ENCODE measurements at regions not wholly inside any gene's neighbourhood (a gene's known extent, or its start where the extent isn't known, plus 50 kb on each side); places are given as distances from the start of the nearest gene placed in this dataset.
"Not testable (repeated sequence)": the region's sequence is repeated elsewhere in the genome, so short reads cannot be mapped to it uniquely, and the experiment has no call there.

- DNase-seq: no peak
Measured at GRCh38 chr21:31449921-31450535, 106.0 kb upstream of the TIAM1 start.

GRCh38 chr21:31448496-31448895 is 104.4 kb upstream of the TIAM1 start:
- DNase-seq: no peak

GRCh38 chr21:31447505-31447904 is 103.4 kb upstream of the TIAM1 start:
- no peak for DNase-seq

GRCh38 chr21:31446226-31446855 is 102.3 kb upstream of the TIAM1 start:
- peak; percentile 72 for DNase-seq

- DNase-seq: no peak
Measured at GRCh38 chr21:31445137-31445536, 101.1 kb upstream of the TIAM1 start.

GRCh38 chr21:31443736-31444521 is 99.9 kb upstream of the TIAM1 start:
- peak; percentile 39 for DNase-seq

GRCh38 chr21:31442339-31442738 is 98.3 kb upstream of the TIAM1 start:
- DNase-seq: no peak

- no peak for DNase-seq
Measured at GRCh38 chr21:31429506-31429905, 85.4 kb upstream of the TIAM1 start.

- DNase-seq: no peak
Measured at GRCh38 chr21:31426235-31426797, 82.3 kb upstream of the TIAM1 start.

GRCh38 chr21:31425138-31425537 is 81.1 kb upstream of the TIAM1 start:
- no peak for DNase-seq

GRCh38 chr21:31424058-31424457 is 80.0 kb upstream of the TIAM1 start:
- no peak for DNase-seq

GRCh38 chr21:31420988-31421387 is 76.9 kb upstream of the TIAM1 start:
- DNase-seq: no peak

- DNase-seq: no peak
Measured at GRCh38 chr21:31420354-31420753, 76.3 kb upstream of the TIAM1 start.

- DNase-seq: no peak
Measured at GRCh38 chr21:31418377-31419001, 74.4 kb upstream of the TIAM1 start.

GRCh38 chr21:31417214-31417613 is 73.2 kb upstream of the TIAM1 start:
- DNase-seq: not testable (repeated sequence)

- no peak for DNase-seq
Measured at GRCh38 chr21:31416465-31416864, 72.4 kb upstream of the TIAM1 start.

- DNase-seq: no peak
Measured at GRCh38 chr21:31414263-31415000, 70.4 kb upstream of the TIAM1 start.

GRCh38 chr21:31413698-31414097 is 69.6 kb upstream of the TIAM1 start:
- DNase-seq: no peak

GRCh38 chr21:31410499-31411131 is 66.6 kb upstream of the TIAM1 start:
- peak; percentile 41 for DNase-seq

- no peak for DNase-seq
Measured at GRCh38 chr21:31409831-31410487, 65.9 kb upstream of the TIAM1 start.

GRCh38 chr21:31408301-31409088 is 64.4 kb upstream of the TIAM1 start:
- no peak for DNase-seq
